Stimulated activated CD4-positive, alpha-beta T cell treated with anti-CD3 and anti-CD28 coated beads, TNF-alpha, amount 100 ng/mL, for 1 hour (primary cell): ENCODE measurements at regions not wholly inside any gene's neighbourhood (a gene's known extent, or its start where the extent isn't known, plus 50 kb on each side); places are given as distances from the start of the nearest gene placed in this dataset.

Experiments
- DNase-seq, 3 donors: peaks; one replicate each; pipeline ENCODE4 v3.0.0-alpha.2; 2020; ENCODE audit warnings: low read depth in 3 of 3, low spot score in 1 of 3

DNA sequence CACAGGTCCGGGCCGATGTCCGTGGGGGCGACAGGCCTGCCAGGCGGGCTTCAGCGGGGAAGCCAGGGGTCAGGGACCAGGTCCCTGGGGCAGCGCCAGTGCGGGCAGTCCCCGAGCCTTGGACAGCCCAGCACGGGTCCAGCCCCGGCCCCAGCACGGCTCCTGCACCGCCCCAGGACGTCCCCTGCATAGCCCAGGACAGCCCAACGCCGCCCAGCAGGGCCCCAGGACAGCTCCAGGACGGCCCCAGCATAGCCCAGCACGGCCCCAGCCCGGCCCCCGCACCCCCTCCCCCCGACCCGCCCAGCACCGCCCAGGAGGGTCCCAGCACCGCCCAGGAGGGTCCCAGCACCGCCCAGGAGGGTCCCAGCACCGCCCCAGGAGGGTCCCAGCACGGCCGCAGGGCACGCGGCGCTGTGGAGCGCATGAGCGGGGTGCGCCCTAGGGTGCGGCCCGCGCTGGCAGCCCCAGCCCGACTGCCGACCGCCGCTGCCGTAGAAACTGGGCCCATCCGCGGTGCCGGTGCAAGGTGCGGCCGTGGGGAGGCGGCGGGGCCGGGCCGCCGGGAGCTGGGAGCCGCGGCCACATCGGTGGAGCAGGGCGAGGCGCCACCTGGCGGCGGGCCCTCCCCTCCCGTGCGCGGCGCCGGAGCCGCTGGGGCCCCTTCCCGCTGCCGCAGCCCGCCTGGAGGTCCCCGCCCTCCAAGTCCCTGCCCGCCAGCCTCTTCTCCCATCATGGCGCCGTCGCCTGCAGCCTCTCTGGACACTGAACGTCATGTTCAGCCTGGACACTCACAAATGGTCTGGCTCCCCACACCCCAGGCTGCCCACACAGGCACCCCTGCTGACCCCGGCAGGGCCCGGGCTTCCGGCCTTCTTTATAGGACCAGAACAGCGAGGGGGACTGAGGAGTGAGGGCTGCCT is 106.8 kb upstream of the NKX1-1 start:
- DNase-seq, result peak in 2 of 3 donors; percentile 7 to 47

DNA sequence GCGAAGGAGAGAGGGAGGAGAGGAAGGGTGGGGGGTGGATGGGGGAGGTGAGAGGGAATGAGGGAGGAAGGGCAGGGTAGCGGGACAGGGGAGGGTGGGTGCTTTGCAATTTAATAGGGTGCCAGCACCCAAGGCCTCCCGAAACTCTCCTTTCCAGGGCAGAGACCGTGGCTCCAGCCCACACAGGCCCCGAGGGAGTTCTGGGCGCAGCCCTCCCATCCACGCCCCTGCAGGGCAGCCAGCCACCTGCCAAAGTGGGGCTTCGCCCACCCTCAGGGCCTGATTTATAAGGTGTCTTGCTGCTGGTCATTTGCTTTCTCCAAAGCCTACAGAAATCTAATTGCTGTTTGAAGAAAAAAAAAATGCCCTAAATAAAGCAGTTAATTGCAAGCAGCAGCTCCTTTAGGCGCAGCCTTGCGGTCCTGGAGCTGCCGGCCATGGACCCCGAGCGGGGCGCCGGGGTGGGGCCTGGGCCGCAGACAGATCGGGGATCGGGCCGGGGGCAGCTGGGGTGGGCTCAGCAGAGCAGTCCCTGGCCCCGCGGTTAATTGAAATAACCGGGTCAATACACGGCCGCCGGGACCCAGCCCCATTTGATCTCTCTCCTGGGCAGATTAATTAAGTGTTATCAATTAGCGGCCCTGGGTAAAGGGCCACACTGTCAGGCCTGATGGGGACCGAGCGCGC is 106.0 kb upstream of the NKX1-1 start:
- DNase-seq, result no peak

DNA sequence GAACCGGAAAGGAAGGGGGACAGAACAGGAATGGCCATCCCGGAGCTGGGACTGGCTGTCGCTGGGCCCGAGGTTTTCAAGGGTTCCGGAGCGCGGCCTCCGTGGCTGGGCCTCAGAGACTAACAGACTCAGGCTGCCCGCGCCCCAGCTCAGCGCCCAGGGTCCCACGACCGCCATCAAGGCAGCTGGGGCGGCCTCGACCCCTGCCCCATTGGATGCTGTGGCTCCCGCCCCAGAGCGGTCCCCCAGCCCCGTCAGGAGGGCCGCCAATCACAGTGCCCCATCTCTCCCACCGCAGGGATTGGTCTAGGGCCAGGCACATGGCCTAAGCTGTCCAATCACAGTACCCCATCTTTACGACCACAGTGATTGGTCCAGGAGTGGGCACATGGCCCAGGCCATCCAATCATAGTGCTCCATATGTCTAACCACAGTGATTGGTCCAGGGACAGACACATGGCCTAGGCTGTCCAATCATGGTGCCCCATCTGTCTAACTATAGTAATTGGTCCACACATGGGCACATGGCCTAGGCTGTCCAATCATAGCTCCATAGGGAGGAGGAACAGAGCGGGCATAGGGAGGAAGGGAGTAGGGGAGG is 105.3 kb upstream of the NKX1-1 start:
- DNase-seq, result peak in 1 of 3 donors; percentile 9

DNA sequence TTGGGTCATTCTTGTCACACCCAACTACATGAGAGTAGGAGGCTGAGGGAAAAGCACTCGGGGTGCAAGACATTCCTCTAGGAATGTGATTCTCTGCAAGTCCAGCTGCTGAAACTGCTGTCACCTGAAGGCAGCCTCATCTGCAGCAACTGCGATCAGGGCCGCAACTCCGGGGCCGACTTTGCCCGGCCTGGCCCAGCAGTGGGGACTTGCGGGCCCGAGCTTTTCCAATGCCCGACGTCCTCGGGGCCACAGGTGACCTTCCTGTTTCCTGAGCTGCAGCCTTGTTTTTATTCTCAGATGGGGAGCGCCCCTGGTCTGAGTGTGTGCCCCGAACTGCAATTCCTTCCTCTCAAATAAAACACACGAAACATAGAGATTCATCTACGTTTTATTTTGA is 104.7 kb upstream of the NKX1-1 start:
- DNase-seq, result no peak

DNA sequence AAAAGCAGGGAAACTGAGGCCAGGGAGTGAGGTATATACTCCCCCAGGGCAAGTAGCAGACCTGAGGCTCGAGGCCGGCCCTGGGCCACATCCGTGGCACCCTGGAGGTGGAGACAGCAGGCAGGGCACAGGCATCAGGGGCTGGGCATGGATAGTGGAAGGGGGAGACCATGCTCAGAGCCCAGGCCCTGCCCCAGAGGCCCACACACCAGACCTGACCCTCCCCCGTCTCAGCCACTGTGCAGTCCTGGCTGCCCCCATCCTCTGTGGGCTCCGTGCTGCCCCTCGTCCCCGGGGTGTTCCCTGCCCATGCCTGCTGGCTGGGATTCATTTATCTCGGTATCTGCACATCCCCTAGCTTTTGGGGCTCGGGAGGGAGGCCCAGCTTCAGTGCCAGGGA is 103.1 kb upstream of the NKX1-1 start:
- DNase-seq, result no peak

DNA sequence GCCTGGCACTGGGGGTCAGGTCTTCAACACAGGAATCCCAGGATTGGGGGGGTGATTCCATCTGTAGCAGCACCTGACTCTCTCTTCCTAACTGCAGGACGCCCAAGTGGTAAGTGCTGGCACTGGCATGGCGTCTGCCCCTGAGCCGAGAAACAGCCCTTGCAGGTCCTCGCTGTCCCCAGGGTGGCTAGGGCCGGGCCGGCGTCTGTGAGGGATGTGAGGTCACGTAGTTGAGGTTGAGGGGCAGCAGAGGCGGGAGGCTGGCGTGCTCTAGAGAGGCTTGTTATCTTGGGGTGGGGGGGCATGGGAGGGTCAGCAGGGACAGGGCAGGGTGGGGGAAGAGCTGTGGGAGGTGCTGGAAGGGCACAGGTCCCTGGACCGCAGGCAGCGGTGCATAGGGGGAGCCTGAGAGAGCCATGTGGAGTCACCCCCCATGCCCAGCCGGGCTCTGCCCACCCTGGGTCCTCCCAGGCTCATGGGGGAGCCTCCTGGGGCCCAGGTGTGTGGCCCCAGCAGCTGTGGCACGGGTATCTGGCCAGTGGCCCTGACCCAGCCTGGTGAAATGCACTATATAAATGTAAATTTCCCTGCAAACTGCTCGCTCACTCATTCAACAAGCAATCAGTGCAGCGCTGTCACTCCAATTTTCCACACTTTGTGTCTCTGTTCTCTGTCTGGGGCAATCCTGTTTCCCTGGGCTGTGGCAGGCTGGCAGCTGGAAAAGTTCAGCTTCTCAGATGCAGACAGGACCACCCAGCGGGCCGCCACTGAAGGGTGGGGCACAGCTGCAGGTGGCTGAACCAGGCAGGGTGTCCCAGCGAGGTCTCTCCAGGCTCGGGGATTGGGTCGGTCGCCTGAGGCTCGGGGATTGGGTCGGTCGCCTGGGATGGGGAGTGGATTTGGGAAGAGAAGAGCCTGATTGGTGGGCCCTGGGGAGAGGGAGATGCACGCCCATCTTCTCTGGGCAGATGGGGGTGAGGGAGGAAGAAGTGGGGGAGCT is 102.2 kb upstream of the NKX1-1 start:
- no peak for DNase-seq

DNA sequence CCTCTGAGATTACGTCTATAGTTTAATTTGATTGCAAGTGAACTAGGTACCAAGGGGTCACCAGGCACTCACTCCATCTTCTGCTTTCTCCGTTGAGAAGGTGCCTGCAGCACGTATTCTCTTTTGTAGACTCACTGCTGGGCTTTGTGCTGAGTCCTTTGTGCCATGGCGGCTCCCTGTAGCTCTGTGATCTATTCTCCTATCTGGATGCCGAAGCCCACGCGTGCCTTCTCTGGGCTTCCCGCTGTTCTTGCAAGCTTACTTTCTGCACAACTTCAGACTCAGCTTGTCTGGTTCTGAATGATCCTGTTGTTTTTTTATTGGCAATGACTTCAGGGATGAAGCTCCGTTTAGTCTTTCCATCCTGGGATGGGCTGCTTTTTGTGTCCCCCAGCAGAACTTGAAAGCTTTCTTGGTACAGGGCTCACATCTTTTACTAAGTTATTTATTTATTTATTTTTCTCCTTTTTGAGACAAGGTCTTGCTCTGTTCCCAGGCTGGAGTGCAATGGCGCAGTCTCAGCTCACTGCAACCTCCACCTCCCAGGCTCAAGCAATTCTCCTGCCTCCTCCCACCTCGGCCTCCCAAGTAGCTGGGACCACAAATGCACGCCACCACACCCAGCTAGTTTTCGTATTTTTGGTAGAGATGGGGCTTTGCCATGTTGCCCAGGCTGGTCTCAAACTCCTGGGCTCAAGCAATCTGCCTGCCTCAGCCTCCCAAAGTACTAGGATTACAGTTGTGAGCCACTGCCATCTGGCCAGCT is 100.9 kb upstream of the NKX1-1 start:
- DNase-seq, result no peak

DNA sequence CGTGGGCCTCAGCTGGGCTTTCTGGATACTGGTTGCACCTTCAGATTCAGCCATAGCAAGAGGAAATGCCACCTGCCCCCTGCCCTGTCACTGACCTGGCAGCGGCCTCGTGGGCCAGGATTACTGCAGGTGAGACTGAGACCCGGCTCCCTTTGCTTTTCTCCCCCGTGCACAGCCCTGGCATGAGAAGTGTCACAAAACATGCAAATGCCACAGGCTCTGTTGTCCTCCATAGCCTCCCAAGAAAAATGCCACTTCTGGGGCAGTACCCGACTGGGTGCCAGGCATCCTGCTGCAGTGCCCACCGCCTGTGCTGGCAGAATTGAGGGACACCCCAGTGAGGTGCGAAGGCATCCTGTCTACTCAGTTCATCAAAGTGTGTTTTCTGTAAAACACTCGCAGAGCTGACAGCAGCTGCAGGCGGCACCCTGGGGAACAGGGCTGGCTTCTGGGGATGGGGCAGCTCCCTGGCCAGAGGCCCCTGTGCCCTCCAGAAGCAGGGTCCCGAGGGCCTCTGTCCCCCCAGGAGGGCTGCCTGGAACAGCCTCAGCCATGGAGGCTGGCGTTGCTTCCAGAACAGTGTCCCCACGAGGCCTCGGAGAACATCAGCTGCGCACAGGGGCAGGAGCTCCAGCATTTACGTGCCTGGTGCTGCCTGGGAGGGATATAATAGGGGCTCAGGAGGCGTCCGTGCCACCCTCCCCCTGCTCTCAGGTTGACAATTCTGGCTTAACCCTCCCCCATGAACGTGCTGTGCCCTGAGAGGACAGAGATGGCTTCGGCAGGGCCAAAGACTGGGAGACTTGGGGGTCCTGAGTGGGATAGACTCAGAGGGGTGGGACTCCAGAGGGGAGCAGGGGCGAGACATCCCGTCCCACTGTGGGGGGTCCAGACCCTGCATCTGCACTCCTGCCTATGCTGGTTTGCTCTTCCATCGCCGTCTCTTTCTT is 99.5 kb upstream of the NKX1-1 start:
- DNase-seq, result no peak

DNA sequence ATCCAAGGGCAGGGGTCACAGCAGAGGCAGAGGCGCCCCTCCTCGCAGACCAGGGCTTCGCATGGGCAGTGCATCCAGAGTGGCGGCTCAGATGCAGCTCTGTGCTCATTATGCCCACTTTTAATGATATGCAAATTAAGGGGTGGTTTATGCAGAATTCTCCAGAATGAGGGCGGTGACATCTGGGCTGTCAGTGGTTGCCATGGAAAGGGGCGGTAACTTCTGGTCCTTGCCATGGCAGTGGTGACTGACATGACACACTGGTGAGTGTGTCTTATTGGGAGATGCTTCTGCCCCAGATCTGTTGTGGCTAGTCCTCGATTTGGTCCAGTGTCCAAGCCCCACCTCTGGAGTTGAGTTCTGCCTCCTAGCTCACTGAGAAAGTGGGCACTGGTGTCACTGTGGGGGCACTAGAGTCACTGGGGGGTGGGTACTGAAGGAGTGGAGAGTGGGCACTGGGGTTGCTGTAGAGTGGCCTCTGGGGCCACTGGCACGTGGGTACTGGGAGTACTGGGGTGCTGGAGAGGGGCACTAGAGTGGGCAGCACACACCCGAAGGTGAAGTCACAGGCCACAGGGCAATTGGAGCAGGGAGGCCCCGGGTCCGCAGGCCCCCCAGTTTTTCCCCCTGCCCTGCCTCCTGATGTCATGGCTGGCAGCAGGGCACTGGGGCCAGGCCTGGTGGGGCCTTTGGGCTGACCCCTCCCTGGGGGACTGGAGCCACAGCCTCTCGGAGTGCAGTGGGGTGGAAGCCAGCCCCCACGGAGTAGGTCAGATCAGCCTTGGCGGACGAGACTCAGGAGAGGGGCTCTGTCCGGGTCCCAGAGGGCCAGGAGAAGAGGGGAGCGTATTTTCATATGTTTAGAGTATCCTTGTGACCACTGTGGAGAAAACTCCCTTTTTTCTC is 98.6 kb upstream of the NKX1-1 start:
- DNase-seq, result no peak

DNA sequence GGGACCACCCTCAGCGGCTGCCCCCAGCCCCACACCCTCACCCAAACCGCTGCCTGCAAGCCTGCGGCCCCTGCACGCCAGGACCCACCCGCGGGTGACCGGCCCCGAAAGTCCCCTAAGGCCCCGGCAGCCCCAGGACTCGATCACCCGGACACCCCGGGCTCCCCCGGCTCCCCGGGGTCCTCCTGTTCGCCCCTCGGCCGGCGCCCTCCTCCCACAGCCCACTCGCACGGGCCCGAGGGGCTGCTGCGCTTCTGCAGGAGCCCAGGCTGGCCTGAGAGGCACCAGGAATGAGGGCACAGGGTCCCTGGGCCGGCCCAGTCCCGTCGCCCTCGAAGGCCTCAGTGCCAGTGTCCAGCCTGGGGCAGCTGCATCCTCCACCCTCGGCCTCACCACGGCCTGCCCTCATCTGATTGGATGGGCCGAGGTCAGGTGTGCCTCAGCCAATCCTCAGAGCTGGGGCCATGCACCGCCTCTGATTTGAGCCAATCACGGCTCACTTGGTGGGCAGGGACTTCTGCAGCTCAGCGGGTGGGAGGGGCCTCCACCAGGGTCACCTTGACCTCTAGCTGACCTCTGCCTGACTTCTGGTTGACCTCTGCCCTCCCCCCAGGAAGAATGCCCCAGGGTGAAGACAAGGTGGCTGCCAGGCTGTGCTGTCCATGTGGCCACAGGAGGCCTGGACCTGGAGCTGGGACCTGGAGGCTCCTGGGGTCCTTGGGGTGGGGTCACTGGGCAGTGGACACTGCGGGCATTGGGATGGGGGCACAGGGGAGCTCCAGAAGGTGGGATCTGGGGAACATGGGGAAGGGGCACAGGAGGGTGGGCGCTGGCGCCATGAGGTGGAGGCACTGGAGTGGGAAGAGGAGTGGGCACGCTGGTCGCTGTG is 97.6 kb upstream of the NKX1-1 start:
- DNase-seq, result no peak

DNA sequence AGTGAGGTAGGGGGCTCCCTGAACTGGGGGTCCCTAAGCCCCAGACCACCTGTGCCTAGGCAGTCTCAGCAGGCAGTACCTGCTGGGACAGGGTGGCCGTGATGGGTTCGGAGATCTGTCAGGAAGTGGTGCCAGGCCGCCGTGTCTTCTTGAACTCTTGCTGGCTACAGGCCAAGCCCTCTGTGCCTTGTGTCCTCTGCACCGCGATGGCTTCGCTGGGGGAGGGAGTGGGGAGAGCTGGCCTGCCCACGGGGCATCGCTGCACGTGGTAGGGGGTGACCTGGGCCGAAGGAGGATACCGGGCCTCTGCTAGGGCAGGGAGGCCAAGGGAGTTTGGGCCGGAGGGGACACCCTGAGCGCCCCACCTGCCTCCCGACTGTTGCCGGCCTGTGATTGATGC is 96.7 kb upstream of the NKX1-1 start:
- DNase-seq, result no peak

DNA sequence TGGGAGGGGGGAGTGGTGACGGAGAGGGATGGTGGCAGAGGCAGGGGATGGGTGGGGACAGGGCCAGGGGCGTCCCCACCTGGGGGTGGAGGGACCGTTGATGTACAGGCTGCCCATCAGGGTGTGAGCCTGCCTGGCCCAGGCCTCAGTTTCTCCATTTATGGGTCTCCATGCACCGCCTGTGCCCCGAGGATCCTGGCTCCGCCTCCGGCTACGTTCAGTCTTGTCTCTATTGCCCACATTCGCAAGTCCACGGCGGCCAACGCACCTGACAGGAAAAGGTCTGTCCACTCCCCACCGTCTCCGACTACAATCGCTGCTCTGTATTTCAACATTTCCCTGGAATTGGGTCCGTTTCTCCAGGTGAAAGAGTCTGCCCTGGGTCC is 96.3 kb upstream of the NKX1-1 start:
- no peak for DNase-seq

DNA sequence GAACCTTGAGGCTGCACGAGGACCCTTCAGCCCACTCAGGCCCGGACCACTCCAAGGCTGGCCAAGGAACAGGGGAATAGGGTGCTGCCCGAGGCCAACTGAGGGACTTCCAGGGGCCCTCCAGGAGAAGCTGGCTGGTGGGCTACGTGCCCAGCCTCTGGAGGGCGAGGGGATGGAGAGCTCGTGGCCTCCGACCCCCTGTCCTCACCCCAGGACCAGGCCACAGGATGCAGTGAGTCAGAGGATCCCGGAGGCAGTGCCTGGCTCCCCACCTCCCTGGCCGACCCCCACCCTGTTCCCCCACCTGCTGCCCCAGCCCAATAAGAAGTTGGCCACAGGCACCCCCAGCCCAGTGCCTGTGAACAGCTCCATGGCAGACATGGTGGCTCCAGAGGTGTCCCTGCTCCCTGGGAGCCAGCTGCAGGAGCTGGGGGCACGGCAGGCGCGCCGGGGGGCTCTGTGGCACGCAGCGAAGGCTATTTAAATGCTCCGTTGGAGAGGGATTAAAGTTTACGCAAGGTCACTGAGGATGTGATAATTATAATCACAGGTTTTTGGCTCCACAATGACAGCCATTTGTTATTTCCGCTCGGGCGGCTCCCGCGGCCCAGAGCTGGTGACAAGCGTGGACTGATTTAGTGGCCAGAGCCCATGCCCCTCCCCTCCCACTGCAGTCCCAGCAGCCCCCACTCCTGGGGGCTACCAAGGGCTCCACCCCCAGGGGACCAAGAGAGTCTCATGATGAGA is 95.7 kb upstream of the NKX1-1 start:
- DNase-seq, result no peak

DNA sequence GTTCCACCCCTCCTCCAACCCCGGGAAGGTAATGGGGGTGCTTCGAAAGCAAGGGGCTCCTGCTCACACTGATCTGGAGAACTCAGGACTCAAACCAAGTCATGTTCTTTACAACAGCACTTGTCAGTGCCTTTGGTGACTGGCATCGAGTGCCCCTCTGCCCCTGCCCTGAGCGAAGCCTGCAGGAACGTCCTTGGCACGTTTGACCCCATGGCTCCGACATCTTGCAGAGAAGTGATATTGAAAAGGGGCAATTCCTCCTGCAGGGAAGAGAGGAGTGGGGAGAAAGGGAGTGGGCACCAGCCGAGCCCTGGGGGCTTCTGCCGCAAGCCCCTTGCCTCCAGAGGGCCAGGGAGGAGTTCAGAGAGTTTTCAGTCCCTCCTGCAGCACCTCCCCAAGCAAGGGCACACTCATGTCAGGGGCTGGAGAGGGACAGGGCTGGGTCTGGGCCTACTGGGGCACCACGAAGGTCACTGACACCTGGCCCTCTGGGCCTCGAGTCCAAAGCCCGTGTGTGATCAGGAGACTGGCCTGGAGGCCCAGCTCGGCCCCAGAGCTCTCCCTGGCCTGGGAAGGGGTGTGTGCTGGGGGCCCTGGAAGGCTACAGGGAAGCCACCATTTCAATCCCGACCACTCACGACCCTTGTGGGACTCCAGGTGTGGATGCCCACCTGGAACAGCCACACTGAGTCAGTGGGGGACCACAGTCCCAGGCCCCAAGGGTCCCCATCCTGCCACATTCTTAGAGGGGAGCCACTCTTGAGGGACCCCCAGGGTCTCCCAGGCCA is 94.9 kb upstream of the NKX1-1 start:
- no peak for DNase-seq

DNA sequence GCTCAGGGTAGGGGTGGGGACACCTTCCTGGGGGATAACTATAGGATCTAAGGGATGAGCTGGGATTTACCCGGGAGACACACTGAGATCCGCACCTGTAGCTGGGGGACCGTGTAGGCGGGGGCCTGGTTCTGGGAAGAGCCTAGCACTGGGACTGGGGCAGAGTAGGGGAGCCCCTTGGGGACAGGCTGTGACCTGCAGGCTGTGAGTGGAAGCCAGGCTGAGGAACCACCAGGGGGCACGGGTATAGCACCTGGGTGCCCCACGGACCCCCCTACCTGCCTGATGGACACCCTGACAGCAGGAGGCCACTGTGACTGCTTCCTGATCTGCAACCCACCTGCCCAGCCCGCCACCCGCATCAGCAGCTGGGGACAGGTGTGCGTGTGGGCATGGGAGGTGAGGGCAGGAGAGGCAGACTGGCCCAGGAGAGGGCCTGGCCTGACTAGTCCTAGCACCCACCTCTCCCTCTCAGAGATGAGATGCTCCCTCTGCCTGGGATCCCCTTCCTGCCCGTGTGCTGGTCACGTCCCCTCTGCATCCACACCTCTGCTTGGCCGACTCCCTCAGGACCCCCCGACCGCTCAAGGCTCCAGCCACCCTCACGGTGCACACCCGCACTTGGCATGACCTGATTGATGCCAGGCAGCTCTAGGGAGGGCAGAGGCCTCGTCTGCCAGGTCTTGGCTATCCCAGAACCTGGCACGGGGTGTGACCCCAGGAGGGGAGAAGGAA is 94.2 kb upstream of the NKX1-1 start:
- DNase-seq, result no peak
